Body of pancreas (tissue), 4 donors: ENCODE measurements at regions not wholly inside any gene's neighbourhood (a gene's known extent, or its start where the extent isn't known, plus 50 kb on each side); places are given as distances from the start of the nearest gene placed in this dataset.

Experiments
- ATAC-seq: fragments of 150-250 bp; one replicate; pipeline ENCODE4 v1.9.1; 2016
- DNase-seq, 4 donors: peaks; one replicate each; pipeline ENCODE4 v3.0.0-alpha.2; 2019
- H3K27ac ChIP-seq, 4 donors: fragments of 200-600 bp; sonication (generic); 1 replicate in 3 of 4; 2 replicates in 1 of 4; pipeline versions ENCODE4 v1.5.1 to v1.6.1; 2016 to 2019; ENCODE audit warnings: mild to moderate bottlenecking in 1 of 4, mixed read lengths in 1 of 4, moderate library complexity in 1 of 4
- H3K27me3 ChIP-seq, 2 donors: fragments of 200-600 bp; sonication (generic); one replicate each; pipeline ENCODE4 v1.6.0; 2016; ENCODE audit warnings: mild to moderate bottlenecking in 1 of 2
- H3K36me3 ChIP-seq, 2 donors: fragments of 200-600 bp; sonication (generic); replicated peaks in 1 of 2; 2 replicates each; pipeline ENCODE4 v1.5.1; 2016; ENCODE audit warnings: low read depth in 2 of 2; ENCODE audit not compliant: insufficient read depth in 1 of 2
- H3K4me1 ChIP-seq: fragments of 200-600 bp; sonication (generic); one replicate; pipeline ENCODE4 v1.6.0; 2016
- H3K4me3 ChIP-seq, 2 donors: fragments of 200-600 bp; sonication (generic); 1 replicate in 1 of 2; 2 replicates in 1 of 2; pipeline ENCODE4 v1.5.1; 2016 to 2019
- H3K9me3 ChIP-seq, 3 donors: fragments of 200-600 bp; sonication (generic); 1 replicate in 2 of 3; 2 replicates in 1 of 3; pipeline ENCODE4 v1.5.1; 2016
- POLR2A ChIP-seq, 3 donors: fragments of 450-650 bp; IDR thresholded peaks; one replicate each; pipeline ENCODE4 v1.6.1; 2016; ENCODE audit warnings: antibody characterized with exemption in 3 of 3, mild to moderate bottlenecking in 2 of 3
- WGBS, 2 donors: methylation state at CpG; one replicate each; pipeline ENCODE4 v1.1.5; 2017; 5-methylcytosine and 5-hydroxymethylcytosine counted together
- intact Hi-C: fragments of 100-400 bp; cut with DNase I; formaldehyde crosslinking; loops from one replicate; pipeline ENCODE4 v1.15.1; 2023
- TF ChIP-seq, protein P1 (sequence below), 7 experiments: fragments of 450-650 bp in 4 of 7; fragments of 200-600 bp in 3 of 7; sonication (generic) in 3 of 7; IDR thresholded peaks; one replicate each; pipeline ENCODE4 v1.5.1; 2016 to 2019; ENCODE audit warnings: antibody characterized with exemption in 7 of 7

DNA sequence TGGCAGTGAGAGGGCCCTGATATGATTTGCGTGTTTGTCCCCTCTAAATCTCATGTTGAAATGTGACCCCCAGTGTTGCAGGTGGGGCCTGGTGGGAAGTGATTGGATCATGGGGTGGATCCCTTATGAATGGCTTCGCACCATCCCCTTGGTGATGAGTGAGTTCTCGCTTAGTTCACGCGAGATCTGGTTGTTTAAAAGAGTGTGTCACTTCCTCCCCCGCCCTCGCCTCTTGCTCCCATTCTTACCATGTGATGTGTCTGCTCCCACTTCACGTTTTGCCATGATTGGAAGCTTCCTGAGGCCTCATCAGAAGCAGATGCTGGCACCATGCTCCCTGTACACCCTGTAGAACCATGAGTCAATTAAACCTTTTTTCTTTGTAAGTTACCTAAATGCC, 319.9 kb upstream of the ID2 start:
- Histone ChIP-seq H3K9me3 (no peaks in the 10 kb centered on the region), H3K4me3 (no peak overlapping the region), H3K36me3 (no peaks in the 10 kb centered on the region), H3K27ac (no peak overlapping the region), H3K4me1 (peaks cover 18% of the 10 kb centered on the region), H3K27me3 (no peaks in the 10 kb centered on the region)
- no peak for TF ChIP-seq POLR2A (IDR thresholded peaks at IDR 0.05)
- TF ChIP-seq, protein P1, sequence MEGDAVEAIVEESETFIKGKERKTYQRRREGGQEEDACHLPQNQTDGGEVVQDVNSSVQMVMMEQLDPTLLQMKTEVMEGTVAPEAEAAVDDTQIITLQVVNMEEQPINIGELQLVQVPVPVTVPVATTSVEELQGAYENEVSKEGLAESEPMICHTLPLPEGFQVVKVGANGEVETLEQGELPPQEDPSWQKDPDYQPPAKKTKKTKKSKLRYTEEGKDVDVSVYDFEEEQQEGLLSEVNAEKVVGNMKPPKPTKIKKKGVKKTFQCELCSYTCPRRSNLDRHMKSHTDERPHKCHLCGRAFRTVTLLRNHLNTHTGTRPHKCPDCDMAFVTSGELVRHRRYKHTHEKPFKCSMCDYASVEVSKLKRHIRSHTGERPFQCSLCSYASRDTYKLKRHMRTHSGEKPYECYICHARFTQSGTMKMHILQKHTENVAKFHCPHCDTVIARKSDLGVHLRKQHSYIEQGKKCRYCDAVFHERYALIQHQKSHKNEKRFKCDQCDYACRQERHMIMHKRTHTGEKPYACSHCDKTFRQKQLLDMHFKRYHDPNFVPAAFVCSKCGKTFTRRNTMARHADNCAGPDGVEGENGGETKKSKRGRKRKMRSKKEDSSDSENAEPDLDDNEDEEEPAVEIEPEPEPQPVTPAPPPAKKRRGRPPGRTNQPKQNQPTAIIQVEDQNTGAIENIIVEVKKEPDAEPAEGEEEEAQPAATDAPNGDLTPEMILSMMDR (IDR thresholded peaks at IDR 0.05), result no peak
- DNase-seq, result no peak
- no peak for ATAC-seq
- 80 to 87% methylated on average over 8 of the region's 8 CpGs for WGBS, 2 donors
- intact Hi-C loops, result no loop called here

DNA sequence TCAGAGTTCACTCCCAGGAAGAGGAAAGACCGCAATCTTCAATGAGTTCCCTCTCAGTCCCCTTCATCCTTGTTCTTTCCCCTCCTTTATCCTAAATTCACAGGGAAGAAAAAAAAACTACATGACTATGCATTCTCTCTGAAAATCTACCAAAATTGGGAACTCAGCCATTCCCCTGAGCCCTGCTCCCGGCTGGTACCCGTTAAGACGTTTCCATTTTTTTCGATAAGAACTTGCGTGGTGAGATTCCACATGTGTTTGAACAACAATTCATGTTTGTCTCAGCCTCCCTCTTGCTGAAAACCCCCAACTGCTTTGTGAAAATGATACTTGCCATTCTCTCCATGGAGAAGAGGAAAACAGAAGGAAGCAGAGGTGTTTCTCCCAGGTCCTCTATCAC, 318.7 kb upstream of the ID2 start:
- Histone ChIP-seq H3K27me3 (no peaks in the 10 kb centered on the region), H3K27ac (no peak overlapping the region), H3K9me3 (no peaks in the 10 kb centered on the region), H3K4me3 (no peak overlapping the region), H3K4me1 (peaks cover 18% of the 10 kb centered on the region), H3K36me3 (no peaks in the 10 kb centered on the region)
- ATAC-seq, result no peak
- 32 to 43% methylated on average over 6 of the region's 6 CpGs for WGBS, 2 donors
- DNase-seq, result no peak
- intact Hi-C loops, result no loop called here
- TF ChIP-seq, protein P1 (IDR thresholded peaks at IDR 0.05), result no peak
- TF ChIP-seq POLR2A (IDR thresholded peaks at IDR 0.05), result no peak

DNA sequence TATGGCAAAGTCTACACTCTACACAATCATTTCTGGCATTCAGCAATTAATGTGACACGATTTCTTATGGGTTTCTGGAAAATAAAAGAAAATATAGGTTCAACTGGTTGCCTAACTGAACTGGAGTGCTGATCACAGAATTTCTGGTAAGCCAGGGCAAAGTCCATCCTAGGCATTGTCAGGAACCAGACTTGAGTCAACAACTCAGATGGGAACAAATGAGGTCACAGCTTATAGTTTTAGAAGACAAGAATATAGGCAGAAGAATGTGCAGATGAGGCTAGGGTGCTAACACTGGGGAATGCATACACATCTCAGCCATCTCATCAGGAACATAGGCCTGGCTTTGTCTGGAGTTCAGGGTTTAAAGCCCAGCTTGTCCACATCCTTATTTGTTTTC, 317.2 kb upstream of the ID2 start:
- 20 to 91% methylated on average over 1 of the region's 1 CpG for WGBS, 2 donors
- ATAC-seq (peak; percentile 76), DNase-seq (peak in 2 of 4 donors; percentile 36 to 50)
- no peaks in the 10 kb centered on the region for H3K36me3 ChIP-seq
- intact Hi-C loops, result no loop called here
- no peaks in the 10 kb centered on the region for H3K27me3 ChIP-seq
- no peak for TF ChIP-seq POLR2A (IDR thresholded peaks at IDR 0.05)
- TF ChIP-seq, protein P1 (IDR thresholded peaks at IDR 0.05), result no peak
- H3K27ac ChIP-seq, result no peak overlapping the region
- H3K4me3 ChIP-seq, result no peak overlapping the region
- no peaks in the 10 kb centered on the region for H3K9me3 ChIP-seq
- H3K4me1 ChIP-seq, result peaks cover 18% of the 10 kb centered on the region

DNA sequence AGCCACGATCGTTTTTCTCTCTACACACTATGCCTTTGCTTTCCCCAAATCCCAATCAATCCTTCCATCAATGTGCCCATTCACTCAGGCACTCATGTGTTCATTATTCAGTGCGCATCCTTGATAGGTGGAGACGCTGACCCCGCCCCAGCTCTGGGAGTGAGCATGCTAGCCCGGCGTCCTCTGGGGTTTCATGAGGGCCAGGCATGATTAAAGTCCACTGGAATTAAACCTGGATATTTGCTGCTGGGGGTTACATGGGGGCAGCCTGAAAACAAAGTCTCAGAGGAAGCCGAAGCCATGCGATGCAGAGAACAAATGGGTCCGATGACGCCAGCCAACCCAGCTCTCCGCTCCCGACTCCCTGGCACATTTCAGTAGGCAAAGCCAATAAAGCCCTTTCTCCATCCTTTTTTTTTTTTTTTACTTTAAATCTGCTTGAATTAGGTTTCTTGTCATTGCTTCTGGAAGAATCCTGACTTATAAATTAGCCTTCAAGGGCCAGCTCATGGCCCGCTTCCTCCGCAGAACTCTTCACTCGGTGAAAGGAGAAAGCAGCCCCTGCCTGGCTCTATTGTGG, 316.4 kb upstream of the ID2 start:
- Histone ChIP-seq H3K27me3 (no peaks in the 10 kb centered on the region), H3K27ac (no peak overlapping the region), H3K4me3 (no peak overlapping the region), H3K9me3 (no peaks in the 10 kb centered on the region), H3K4me1 (peaks cover 18% of the 10 kb centered on the region), H3K36me3 (no peaks in the 10 kb centered on the region)
- intact Hi-C loops, result no loop called here
- no peak for DNase-seq
- TF ChIP-seq, protein P1 (IDR thresholded peaks at IDR 0.05), result no peak
- no peak for TF ChIP-seq POLR2A (IDR thresholded peaks at IDR 0.05)
- ATAC-seq, result no peak
- 91 to 98% methylated on average over 14 to 16 of the region's 16 CpGs for WGBS, 2 donors

DNA sequence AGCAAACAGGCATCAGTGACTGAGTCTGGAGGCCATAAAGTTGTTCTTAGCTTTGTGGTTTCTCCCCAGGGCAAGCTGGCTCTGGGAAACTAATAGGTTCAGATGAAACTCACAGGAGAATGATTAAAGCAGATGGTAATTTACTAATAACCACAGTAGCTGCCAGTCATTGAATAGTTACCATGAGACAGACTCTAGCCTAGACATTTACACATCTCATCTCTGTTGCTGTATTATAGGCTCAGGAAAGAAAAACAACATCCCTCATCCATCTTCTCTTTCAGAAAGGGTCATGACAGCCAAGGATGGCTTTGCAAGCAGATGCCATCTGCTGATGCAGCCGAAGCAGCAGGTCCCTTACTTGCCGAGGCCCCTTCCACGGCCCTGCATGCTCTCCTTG, 314.0 kb upstream of the ID2 start:
- ATAC-seq (no peak), DNase-seq (no peak)
- no peaks in the 10 kb centered on the region for H3K27me3 ChIP-seq
- intact Hi-C loops, result no loop called here
- no peaks in the 10 kb centered on the region for H3K36me3 ChIP-seq
- peaks cover 18% of the 10 kb centered on the region for H3K4me1 ChIP-seq
- H3K4me3 ChIP-seq, result no peak overlapping the region
- no peaks in the 10 kb centered on the region for H3K9me3 ChIP-seq
- TF ChIP-seq, protein P1 (IDR thresholded peaks at IDR 0.05), result no peak
- TF ChIP-seq POLR2A (IDR thresholded peaks at IDR 0.05), result no peak
- no peak overlapping the region for H3K27ac ChIP-seq
- WGBS, 2 donors, result 84 to 85% methylated on average over 3 of the region's 3 CpGs
